CD4-positive, CD25-positive, alpha-beta regulatory T cell (primary cell): ENCODE measurements at regions not wholly inside any gene's neighbourhood (a gene's known extent, or its start where the extent isn't known, plus 50 kb on each side); places are given as distances from the start of the nearest gene placed in this dataset.

Experiments
- ATAC-seq, 2 donors: fragments of 150-1000 bp; cut with Tn5 transposase; one replicate each; pipeline ENCODE4 v1.10.0; 2021; ENCODE audit warnings: low read depth in 2 of 2, moderate number of reproducible peaks in 2 of 2, moderate library complexity in 1 of 2
- DNase-seq, 3 donors: peaks; one replicate each; pipeline versions ENCODE4 v3.0.0 to v3.0.0-alpha.2; 2012 to 2022; ENCODE audit warnings: mixed read lengths in 1 of 3
- H3K27ac ChIP-seq: one replicate; pipeline ENCODE4 v1.7.0; 2013; ENCODE audit warnings: mild to moderate bottlenecking, low read length; ENCODE audit not compliant: insufficient read depth, poor library complexity, severe bottlenecking
- H3K27me3 ChIP-seq: one replicate; pipeline ENCODE4 v1.7.0; 2013; ENCODE audit warnings: low read length; ENCODE audit not compliant: control insufficient read depth, insufficient read depth
- H3K36me3 ChIP-seq: one replicate; pipeline ENCODE4 v1.7.0; 2013; ENCODE audit warnings: mild to moderate bottlenecking, low read length, moderate library complexity; ENCODE audit not compliant: control insufficient read depth, insufficient read depth
- H3K4me1 ChIP-seq: 2 replicates; pipeline ENCODE4 v1.7.0; 2013; ENCODE audit warnings: mild to moderate bottlenecking, low read length; ENCODE audit not compliant: insufficient read depth, control insufficient read depth, poor library complexity, severe bottlenecking
- H3K4me3 ChIP-seq: one replicate; pipeline ENCODE4 v1.7.0; 2013; ENCODE audit warnings: low read depth, mild to moderate bottlenecking, low read length, moderate library complexity
- H3K9me3 ChIP-seq, 2 experiments: 1 replicate in 1 of 2; 2 replicates in 1 of 2; pipeline ENCODE4 v1.7.0; 2013; ENCODE audit warnings: low read length in 2 of 2, mild to moderate bottlenecking in 1 of 2, moderate library complexity in 1 of 2; ENCODE audit not compliant: control insufficient read depth in 2 of 2
- H3K27ac Mint-ChIP-seq, 3 donors: one replicate each; pipeline ENCODE4 v1.8.0; 2020 to 2022; ENCODE audit warnings: mild to moderate bottlenecking in 3 of 3, mixed read lengths in 3 of 3, moderate library complexity in 2 of 3
- H3K27me3 Mint-ChIP-seq: one replicate; pipeline ENCODE4 v1.8.0; 2022; ENCODE audit warnings: mild to moderate bottlenecking, mixed read lengths
- H3K36me3 Mint-ChIP-seq: one replicate; pipeline ENCODE4 v1.8.0; 2020; ENCODE audit warnings: mixed read lengths
- H3K4me1 Mint-ChIP-seq, 4 donors: one replicate each; pipeline ENCODE4 v1.8.0; 2020 to 2022; ENCODE audit warnings: mixed read lengths in 4 of 4, mild to moderate bottlenecking in 1 of 4
- H3K4me3 Mint-ChIP-seq, 4 donors: one replicate each; pipeline ENCODE4 v1.8.0; 2020 to 2022; ENCODE audit warnings: mild to moderate bottlenecking in 4 of 4, mixed read lengths in 4 of 4, moderate library complexity in 3 of 4
- H3K9me3 Mint-ChIP-seq, 7 donors: one replicate each; pipeline ENCODE4 v1.8.0; 2020 to 2022; ENCODE audit warnings: mixed read lengths in 7 of 7, mild to moderate bottlenecking in 3 of 7, moderate library complexity in 2 of 7

DNA sequence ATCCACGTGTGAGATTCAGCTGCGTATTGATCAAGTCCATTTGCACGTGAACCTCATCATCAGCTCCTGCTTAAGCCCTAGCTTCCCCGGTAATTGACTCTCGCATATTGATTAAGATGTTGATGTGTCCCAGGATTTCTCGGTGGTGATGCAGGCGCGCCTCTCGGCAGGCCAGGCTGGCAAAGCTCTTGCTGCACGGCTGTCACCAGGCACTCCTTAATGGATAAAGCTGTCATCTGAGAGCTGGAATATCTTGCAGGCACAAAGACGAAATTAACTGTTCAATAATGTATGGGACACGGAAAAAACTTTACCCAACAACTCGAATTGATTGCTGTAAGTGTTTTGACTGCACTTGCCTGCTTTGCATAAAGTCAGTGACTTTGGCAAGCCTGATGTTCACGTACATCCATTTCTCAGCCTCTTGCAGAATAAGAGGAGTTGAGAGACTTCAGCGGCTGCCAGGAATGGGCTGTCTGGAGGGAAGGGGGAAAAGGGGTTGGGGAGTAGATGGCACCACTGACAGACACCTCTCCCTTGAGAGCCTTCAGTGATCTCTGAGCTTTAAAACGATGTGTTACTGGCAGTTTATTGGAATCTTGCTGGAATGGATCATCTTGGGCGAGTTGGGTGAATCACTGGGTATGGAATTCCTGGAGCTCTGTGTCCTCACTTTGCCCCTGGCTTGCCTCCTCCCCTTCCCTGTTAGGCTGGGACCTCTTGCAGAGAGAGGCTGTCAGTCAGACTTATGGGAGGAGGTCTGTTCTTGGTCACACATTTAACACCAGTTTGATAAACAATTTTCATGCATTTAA is 650.3 kb downstream of the CCDC171 start:
- no peaks in the 10 kb centered on the region for H3K9me3 ChIP-seq
- H3K4me3 ChIP-seq: no peak overlapping the region
- peaks cover 0 to 6% (median 0%) of the 10 kb centered on the region in 7 donors for H3K9me3 Mint-ChIP-seq
- H3K36me3 Mint-ChIP-seq: no peaks in the 10 kb centered on the region
- H3K4me1 ChIP-seq: no peaks in the 10 kb centered on the region
- no peak overlapping the region for H3K4me3 Mint-ChIP-seq
- H3K27me3 Mint-ChIP-seq: no peaks in the 10 kb centered on the region
- peaks cover 0 to 5% (median 0%) of the 10 kb centered on the region in 4 donors for H3K4me1 Mint-ChIP-seq
- ATAC-seq: no peak
- no peak overlapping the region for H3K27ac Mint-ChIP-seq
- H3K27ac ChIP-seq: no peak overlapping the region
- H3K27me3 ChIP-seq: no peaks in the 10 kb centered on the region
- H3K36me3 ChIP-seq: no peaks in the 10 kb centered on the region
- no peak for DNase-seq

DNA sequence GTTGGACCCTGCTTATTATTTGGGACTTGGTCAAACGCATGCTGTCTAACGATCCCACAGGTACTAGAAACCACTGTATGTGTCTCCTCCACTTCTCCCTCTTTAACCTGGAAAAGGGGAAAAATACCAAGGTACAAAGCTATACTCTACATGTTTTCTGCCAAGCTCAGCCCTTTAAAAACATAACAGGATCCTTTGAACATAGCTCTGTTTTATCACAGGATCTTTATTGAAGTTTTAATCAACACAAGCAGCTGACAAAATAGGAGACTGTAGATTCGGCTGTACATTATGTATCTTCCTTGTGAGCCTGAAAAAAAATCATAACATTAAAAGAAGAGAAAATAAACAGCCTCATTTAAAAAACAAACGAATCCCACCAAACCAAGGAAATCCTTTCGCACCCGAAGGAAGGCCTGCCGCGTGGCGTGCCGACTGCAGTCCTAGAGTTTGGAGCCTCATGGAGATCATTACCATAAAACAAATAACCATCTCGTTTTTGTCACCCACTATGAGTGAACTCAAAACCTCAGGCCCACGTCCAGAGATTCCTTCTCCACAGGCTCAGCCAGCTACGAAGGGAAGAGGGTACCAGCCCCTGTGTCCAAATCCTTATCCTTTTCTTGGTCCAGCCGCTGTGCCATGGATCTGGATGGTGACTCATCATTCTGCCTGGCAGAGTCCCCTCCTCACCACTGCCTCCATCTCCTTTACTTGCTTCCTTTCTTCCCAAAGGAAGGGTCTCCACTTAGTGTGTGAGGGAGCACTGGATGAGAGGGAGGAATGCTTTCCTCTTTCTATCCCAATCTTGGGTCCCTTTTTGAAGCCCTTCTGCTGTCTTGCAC is 651.1 kb downstream of the CCDC171 start:
- Mint-ChIP-seq H3K4me3 (no peak overlapping the region), H3K27ac (no peak overlapping the region), H3K27me3 (no peaks in the 10 kb centered on the region), H3K4me1 (peaks cover 0 to 5% (median 0%) of the 10 kb centered on the region in 4 donors), H3K9me3 (peaks cover 0 to 6% (median 2%) of the 10 kb centered on the region in 7 donors), H3K36me3 (no peaks in the 10 kb centered on the region)
- H3K27me3 ChIP-seq: no peaks in the 10 kb centered on the region
- H3K4me1 ChIP-seq: no peaks in the 10 kb centered on the region
- ATAC-seq: no peak
- H3K4me3 ChIP-seq: no peak overlapping the region
- H3K36me3 ChIP-seq: no peaks in the 10 kb centered on the region
- H3K27ac ChIP-seq: no peak overlapping the region
- H3K9me3 ChIP-seq: no peaks in the 10 kb centered on the region
- no peak for DNase-seq

DNA sequence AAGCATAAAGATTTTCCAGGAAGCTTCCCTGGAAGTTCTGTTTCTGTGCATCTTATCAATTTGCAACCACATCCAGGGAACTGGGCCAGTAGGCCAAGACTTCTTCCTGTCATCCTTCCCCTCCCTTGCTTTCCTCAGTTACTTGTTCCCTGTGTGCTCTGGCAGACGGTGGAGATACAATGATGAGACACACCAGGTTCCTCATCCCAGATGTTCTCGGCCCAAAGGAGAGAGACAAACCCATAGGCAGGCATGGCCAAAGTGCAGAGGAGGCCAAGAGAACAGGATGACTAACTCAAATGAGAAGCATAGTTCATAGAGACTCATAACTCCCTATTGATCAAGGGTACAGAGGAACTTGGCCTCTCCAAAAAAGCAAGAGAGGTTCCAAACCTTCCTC is 652.6 kb downstream of the CCDC171 start:
- peaks cover 0 to 8% (median 3%) of the 10 kb centered on the region in 7 donors for H3K9me3 Mint-ChIP-seq
- H3K36me3 ChIP-seq: no peaks in the 10 kb centered on the region
- H3K4me1 ChIP-seq: no peaks in the 10 kb centered on the region
- no peak for DNase-seq
- H3K36me3 Mint-ChIP-seq: no peaks in the 10 kb centered on the region
- no peaks in the 10 kb centered on the region for H3K27me3 Mint-ChIP-seq
- ATAC-seq: no peak
- H3K27me3 ChIP-seq: no peaks in the 10 kb centered on the region
- H3K27ac ChIP-seq: no peak overlapping the region
- H3K4me3 ChIP-seq: no peak overlapping the region
- no peaks in the 10 kb centered on the region for H3K9me3 ChIP-seq
- H3K27ac Mint-ChIP-seq: no peak overlapping the region
- H3K4me3 Mint-ChIP-seq: no peak overlapping the region
- H3K4me1 Mint-ChIP-seq: peaks cover 0 to 5% (median 0%) of the 10 kb centered on the region in 4 donors

DNA sequence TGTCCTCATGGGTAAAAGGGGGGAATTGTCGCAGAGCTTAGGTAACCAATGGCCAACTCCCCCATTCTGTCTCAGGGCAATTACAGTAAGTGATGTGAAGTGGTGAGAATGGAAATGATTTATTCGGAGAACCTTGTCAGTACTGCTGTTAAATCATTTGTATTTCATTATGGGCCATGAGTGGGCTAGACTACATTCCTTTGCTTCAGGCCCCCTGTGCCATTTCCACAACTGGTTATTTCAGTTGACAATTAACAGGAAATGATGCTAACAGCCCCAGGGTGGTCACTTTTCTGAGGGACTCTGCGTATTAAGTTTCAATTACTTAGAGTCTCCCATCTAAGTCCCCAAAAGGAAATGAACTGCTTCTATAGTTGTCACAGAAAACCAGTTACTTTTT is 653.7 kb downstream of the CCDC171 start:
- Histone ChIP-seq H3K27me3 (no peaks in the 10 kb centered on the region), H3K9me3 (no peaks in the 10 kb centered on the region), H3K36me3 (no peaks in the 10 kb centered on the region), H3K27ac (no peak overlapping the region), H3K4me1 (no peaks in the 10 kb centered on the region), H3K4me3 (no peak overlapping the region)
- DNase-seq (no peak), ATAC-seq (no peak)
- H3K27me3 Mint-ChIP-seq: no peaks in the 10 kb centered on the region
- H3K36me3 Mint-ChIP-seq: no peaks in the 10 kb centered on the region
- H3K9me3 Mint-ChIP-seq: peaks cover 0 to 7% (median 3%) of the 10 kb centered on the region in 7 donors
- no peak overlapping the region for H3K4me3 Mint-ChIP-seq
- peaks cover 0 to 5% (median 0%) of the 10 kb centered on the region in 4 donors for H3K4me1 Mint-ChIP-seq
- no peak overlapping the region for H3K27ac Mint-ChIP-seq

DNA sequence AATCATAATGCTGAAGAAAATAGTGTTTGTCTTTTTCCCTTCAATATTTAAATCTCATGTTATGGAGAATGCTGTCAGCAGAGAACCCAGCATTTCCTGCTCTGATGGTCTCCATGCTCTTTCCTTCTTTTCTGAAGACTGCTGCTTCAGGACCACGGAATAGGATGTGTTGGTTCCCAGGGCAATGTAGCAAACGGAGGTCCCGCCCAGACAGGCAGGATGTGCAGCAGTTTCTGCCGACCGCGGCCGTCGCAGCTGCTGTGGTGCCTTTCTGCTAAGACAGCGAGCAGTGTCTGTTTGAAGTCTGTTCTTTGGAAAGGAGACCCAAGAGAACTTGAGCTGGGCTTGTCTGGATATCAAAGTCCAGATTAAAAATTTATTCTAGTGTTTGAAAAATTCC is 654.3 kb downstream of the CCDC171 start:
- Histone ChIP-seq H3K27me3 (no peaks in the 10 kb centered on the region), H3K4me3 (no peak overlapping the region), H3K36me3 (no peaks in the 10 kb centered on the region), H3K27ac (no peak overlapping the region), H3K9me3 (no peaks in the 10 kb centered on the region), H3K4me1 (no peaks in the 10 kb centered on the region)
- Mint-ChIP-seq H3K9me3 (peaks cover 0 to 12% (median 3%) of the 10 kb centered on the region in 7 donors), H3K4me3 (no peak overlapping the region), H3K36me3 (no peaks in the 10 kb centered on the region), H3K27ac (no peak overlapping the region), H3K4me1 (peaks cover 0 to 5% (median 0%) of the 10 kb centered on the region in 4 donors), H3K27me3 (no peaks in the 10 kb centered on the region)
- no peak for ATAC-seq
- DNase-seq: peak in 1 of 3 donors; percentile 7

DNA sequence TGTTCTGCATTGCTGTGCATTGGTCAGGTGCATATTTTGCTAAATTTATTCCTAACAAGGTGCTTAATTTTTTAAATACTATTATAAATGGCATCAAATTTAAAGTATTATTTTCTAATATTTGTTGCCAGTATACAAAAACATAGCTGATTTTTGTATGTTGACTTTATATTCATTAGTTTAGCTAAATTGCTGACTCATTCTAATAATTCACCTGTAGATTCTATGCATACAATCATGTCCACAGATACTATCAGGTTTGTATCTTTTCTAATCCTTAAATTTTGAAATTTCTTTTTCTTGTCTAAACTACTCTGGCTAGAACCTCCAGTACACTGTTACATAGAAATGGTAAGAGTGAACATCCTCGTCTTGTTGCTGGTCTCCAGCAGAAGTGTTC is 657.6 kb downstream of the CCDC171 start:
- ATAC-seq (no peak), DNase-seq (no peak)
- Mint-ChIP-seq H3K27me3 (no peaks in the 10 kb centered on the region), H3K4me1 (peaks cover 0 to 5% (median 0%) of the 10 kb centered on the region in 4 donors), H3K4me3 (no peak overlapping the region), H3K9me3 (peaks cover 0 to 9% (median 2%) of the 10 kb centered on the region in 7 donors), H3K36me3 (no peaks in the 10 kb centered on the region), H3K27ac (no peak overlapping the region)
- no peaks in the 10 kb centered on the region for H3K4me1 ChIP-seq
- H3K9me3 ChIP-seq: no peaks in the 10 kb centered on the region
- H3K36me3 ChIP-seq: no peaks in the 10 kb centered on the region
- H3K27me3 ChIP-seq: no peaks in the 10 kb centered on the region
- H3K27ac ChIP-seq: no peak overlapping the region
- no peak overlapping the region for H3K4me3 ChIP-seq

DNA sequence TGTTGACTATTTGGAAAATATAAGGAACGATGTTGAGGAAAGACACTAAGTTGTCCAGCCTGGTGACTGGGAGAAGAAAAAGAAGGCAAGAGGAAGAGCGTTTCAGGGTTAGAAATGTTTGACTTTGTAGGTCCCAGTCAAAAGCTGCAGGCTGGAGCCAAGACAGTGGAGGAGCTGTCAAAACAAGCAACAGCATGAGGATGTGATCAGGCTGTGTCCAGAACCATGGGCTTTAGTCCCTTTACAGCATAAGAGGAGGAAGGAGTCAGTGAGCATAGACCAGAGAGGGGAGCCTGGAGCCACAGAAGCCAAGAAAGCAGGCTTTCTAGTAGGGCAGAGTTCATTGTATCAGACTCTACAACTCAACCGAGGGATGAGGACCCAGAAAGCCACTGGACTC is 658.5 kb downstream of the BNC2 start:
- Mint-ChIP-seq H3K36me3 (no peaks in the 10 kb centered on the region), H3K27me3 (no peaks in the 10 kb centered on the region), H3K27ac (peak overlapping the region in 1 of 3 donors; percentile 20), H3K4me1 (peaks cover 0 to 3% (median 0%) of the 10 kb centered on the region in 4 donors), H3K4me3 (no peak overlapping the region), H3K9me3 (peaks cover 0 to 6% (median 0%) of the 10 kb centered on the region in 7 donors)
- Histone ChIP-seq H3K9me3 (no peaks in the 10 kb centered on the region), H3K4me1 (no peaks in the 10 kb centered on the region), H3K27me3 (no peaks in the 10 kb centered on the region), H3K27ac (no peak overlapping the region), H3K36me3 (no peaks in the 10 kb centered on the region), H3K4me3 (no peak overlapping the region)
- ATAC-seq: no peak
- no peak for DNase-seq
